GM12874 (cell line): ENCODE measurements at regions not wholly inside any gene's neighbourhood (a gene's known extent, or its start where the extent isn't known, plus 50 kb on each side); places are given as distances from the start of the nearest gene placed in this dataset.

Source experiments
- TF ChIP-seq, protein P1 (sequence below): IDR thresholded peaks from 2 replicates; pipeline ENCODE4 v1.5.1; 2011; ENCODE audit warnings: low read depth, mild to moderate bottlenecking, control low read depth, low read length, moderate library complexity; ENCODE audit not compliant: insufficient read depth

DNA sequence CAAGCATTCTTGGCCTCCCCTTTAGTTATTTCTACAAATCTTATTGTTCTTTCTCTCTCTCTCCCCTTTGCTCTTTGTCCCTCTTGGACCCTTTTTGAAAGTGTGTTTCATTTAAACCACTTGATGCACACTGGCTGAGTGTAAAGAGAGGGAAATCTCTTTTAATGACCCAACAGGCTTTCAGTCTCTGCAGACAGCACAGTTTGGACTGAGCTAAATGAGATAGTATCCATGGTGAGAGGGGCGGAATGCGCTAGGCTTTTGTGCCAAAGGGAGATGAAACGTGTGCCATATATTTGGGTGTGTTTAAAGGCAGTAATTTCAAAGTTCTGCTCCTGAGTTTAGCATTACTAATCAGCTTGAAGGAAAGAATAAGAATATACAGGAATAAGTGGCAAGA is 184.9 kb downstream of the PCSK1 start:
- TF ChIP-seq, protein P1, sequence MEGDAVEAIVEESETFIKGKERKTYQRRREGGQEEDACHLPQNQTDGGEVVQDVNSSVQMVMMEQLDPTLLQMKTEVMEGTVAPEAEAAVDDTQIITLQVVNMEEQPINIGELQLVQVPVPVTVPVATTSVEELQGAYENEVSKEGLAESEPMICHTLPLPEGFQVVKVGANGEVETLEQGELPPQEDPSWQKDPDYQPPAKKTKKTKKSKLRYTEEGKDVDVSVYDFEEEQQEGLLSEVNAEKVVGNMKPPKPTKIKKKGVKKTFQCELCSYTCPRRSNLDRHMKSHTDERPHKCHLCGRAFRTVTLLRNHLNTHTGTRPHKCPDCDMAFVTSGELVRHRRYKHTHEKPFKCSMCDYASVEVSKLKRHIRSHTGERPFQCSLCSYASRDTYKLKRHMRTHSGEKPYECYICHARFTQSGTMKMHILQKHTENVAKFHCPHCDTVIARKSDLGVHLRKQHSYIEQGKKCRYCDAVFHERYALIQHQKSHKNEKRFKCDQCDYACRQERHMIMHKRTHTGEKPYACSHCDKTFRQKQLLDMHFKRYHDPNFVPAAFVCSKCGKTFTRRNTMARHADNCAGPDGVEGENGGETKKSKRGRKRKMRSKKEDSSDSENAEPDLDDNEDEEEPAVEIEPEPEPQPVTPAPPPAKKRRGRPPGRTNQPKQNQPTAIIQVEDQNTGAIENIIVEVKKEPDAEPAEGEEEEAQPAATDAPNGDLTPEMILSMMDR: no peak

DNA sequence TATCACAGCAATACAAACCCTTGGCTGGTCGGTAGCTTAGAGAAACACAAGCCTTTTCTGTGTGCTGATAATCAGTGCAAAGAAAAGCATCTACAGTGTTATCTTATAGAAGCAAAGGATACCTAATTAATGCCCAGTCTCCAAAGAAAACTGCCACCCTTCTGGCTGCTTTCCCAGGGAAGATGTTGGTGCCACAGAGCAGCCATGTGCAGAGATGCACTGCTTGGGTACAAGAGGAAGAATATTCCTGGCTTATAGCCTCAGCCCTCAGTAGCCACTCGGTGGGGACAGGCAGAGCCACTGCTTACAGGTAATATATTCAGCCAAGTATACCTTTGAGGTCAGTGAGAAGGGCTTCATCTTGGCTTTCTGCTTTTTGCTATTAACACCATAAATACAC is 185.3 kb downstream of the PCSK1 start:
- TF ChIP-seq, protein P1: no peak

DNA sequence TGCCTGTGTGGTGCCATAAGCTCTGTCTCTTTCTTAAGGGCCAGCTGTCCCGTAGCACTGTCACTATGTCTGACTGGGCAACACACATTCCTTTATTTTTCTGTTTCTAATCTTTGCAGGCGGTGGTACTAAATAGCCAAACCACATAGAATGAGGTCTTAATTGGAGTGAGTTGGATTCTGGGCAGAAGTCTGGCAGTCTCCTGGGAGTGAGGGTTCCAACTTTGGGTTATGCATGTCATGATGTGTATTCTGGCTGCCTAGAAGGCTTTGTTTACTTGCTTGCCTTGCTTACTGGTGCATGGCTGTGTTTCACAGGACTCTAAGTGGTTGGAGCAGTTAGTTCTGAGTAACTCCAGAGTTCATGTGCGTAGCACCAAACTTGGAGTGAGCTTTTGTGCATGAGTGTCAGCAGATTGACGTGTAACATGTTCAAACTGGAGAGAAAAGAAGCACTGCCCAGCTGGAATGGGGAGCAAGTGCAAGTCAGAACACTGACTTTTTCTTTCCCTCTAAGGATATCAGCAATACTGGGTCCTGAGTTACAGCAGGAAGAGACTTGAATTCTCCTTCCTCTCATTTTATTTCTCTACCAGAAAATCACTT is 185.8 kb downstream of the PCSK1 start:
- TF ChIP-seq, protein P1: no peak

DNA sequence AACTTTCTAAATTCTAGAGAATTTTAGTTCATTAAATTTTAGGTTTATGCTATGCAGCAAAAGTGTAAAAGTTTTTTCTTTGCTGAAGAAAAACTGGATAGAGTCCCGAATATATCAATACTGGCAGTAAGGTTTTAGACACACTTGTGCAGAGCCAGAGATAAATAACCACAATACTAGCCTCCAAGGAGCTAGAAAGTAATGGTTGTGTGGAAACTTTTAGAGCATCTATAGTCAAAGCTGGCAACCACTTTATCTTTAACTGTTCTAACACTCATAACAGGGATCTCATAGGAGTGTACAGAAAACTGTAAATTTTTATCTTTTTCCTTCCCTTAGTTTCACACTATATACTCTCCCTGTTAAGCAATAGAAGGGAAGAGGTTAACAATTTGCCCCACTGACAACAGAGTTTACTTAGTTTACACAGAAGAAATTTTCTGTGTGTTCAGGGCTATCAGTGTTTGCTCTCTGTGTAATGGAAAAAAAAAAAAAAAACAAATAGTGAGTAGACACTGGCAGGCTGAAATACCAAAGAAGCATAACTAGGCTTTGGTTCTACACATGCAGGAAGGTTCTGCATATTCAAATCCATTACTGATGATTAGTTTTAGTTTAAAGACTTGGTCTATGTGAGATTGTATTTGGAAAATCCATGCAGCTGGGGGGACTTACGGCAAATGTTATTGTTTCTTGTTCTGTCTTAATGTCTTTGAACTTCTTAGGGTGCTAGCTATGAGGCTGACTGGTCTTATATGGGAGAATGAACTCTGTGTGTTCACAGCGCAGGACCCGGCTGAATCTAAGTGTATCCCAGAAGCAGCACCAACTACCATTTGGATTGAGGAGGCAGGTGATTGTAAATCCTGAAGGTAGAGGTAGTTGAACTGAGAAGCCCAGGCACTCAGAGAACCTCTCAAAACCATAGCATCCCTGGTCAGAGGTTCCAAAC is 187.6 kb downstream of the PCSK1 start:
- TF ChIP-seq, protein P1: no peak

DNA sequence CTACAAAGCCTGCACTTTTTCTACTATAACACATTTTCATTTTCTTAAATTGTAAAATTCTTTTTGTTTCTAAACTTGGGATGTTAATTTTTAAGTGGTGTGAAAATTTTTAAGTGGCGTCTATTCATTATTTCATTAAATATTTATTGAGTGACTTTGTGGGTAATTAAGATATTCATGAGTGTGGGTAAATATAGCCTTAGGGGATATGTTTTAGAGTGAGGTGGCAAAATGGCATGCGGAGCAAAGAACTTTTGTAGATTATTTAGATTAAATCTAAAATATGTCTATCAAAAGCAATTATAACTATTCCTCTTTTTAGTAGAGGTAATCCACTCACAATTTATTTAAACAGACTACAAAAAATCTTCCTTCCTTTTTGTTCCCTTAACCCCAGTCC is 188.4 kb downstream of the PCSK1 start:
- TF ChIP-seq, protein P1: no peak

DNA sequence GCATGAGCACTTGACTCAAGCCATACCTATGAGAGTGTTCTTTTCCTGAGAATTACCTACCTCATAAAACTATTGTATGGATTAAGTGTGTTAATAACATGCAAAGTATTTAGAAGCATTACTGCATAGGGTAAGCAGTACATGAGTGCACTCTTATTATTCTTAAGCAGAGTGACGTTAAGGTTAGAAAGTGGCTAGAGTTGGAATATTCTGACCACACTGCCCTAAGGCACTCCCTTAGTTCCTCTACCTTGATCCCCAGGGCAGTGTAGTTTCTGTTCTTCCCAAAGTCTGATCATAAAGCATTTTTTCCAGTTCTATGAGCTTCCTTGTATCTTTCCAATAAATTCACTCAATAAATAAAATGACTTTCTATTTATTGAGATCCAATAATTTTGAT is 189.2 kb downstream of the PCSK1 start:
- TF ChIP-seq, protein P1: no peak

DNA sequence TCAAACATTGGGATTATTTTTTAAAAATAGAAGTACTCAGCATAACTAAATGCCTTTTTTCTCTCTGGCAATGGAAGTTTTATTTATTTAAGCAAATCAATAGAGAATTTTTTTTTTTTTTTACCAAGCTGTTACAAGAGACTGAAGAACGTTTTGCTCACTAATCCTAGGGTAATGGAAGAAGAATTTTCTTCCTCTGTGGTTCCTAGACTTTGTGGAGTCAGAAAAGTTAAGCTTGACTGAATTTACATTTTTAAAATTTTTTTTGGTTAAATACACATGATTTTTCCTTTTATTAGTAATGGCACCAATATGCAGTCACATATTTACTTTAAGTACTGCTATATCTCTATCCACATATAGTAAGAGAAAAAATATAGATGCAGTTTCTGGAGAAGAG is 189.8 kb downstream of the PCSK1 start:
- TF ChIP-seq, protein P1: no peak
